ENCODE measurements at regions not wholly inside any gene's neighbourhood (a gene's known extent, or its start where the extent isn't known, plus 50 kb on each side); places are given as distances from the start of the nearest gene placed in this dataset.
"Not testable (repeated sequence)": the region's sequence is repeated elsewhere in the genome, so short reads cannot be mapped to it uniquely, and the experiment has no call there.

DNA sequence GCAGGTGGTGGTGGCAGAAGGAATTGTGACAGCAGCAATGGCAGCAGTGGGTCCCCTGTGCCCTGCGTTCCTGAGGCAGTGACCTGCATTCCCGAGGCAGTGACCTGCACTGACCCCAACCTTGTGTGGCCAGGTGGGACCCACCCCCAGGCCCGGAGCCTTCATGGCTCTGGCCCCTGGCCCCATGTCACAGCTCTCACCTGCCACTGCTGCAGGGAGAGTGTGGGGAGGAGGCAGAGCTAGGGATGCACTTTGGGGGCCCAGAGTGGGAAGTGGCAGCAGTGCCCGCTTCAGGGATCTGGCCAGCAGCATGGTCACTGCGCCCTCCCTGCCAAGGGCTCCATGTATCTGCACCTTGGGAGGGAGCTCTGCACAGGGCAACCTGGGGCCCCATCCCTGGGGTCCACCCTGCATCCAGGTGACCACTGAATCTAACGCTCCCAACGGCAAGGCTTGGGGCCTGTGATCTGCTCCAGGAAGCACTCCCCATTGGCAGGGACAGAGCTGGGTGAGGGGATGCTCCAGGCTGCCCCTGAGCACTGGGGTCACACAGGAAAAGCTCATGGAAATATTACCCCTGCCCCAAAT lies 618.6 kb downstream of the RWDD3 start:
- no peak for DNase-seq (ENCODE audit: extremely low read depth, low read depth)

DNA sequence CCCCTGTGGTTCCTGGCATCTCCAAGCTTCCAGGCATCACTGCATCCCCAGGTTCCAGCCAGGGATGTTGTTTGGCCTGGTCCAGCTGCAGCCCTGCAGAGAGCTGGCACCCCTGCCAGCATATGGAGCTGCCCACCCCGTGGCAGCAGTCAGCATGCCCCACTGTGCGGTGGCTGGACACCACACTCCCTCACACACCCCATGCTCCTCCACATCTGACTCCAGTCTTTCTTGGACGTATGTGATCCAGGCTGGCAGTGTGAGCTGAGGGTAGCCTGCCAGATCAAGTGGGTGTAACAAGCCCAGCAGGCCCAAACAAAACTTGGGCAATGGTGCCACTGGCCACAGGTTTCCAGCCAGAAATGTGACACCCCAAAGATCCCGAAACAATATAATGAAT lies 620.4 kb downstream of the RWDD3 start:
- DNase-seq (ENCODE audit: extremely low read depth, low read depth), result no peak

GRCh38 chr1:95863086-95863485 lies 629.1 kb downstream of the RWDD3 start:
- no peak for DNase-seq (ENCODE audit: extremely low read depth, low read depth)

GRCh38 chr1:95865769-95866168 lies 631.8 kb downstream of the RWDD3 start:
- no peak for DNase-seq (ENCODE audit: extremely low read depth, low read depth)

GRCh38 chr1:95876276-95876675 lies 642.3 kb downstream of the RWDD3 start:
- no peak for DNase-seq (ENCODE audit: extremely low read depth, low read depth)

GRCh38 chr1:95879498-95880050 lies 645.6 kb downstream of the RWDD3 start:
- DNase-seq (ENCODE audit: extremely low read depth, low read depth), result no peak

DNA sequence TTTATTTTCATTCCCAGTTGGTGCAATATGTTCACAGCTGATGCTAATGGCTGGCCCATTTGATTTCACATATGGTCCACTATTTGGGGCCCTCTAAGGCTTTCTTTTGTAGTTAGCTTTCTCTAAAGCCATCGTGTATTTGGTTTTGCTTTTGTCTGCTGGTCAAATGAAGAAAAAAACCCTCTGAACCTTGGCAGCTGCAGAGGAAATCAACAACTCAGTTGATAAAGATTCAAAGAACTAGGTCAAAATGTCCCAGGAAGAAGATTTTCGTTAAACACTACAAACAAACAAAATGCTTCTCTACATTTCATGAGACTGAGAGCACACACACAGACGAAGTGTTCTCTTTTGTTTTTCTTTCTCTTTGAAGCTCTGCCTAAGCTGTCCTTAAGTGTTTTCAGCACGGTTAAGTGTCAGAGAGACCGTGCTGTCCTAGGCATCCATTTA lies 655.0 kb downstream of the RWDD3 start:
- no peak for DNase-seq (ENCODE audit: extremely low read depth, low read depth)

- no peak for DNase-seq (ENCODE audit: extremely low read depth, low read depth)
These were observed 655.4 kb downstream of the RWDD3 start for GRCh38 chr1:95889400-95889799.

- no peak for DNase-seq (ENCODE audit: extremely low read depth, low read depth)
These were observed 659.9 kb downstream of the RWDD3 start for GRCh38 chr1:95893921-95894320.

DNA sequence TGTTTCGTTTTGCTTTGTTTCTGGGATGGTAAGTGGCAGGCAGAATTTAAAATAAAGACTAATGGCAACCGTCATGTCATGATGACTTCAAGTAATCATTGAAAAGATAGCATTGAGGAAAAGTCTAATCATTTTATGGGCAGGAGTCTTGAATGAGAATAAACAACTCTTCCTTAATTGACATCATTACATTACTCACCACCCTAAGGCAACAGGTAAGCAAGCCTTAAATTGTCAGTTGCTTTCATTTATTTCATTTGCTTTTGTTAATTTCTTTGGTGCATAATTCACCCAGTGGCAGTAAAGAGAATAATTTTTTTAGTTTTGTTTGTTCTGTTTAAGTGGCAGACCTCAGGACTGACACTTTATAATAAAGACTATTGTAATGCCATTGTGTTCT lies 669.0 kb downstream of the RWDD3 start:
- no peak for DNase-seq (ENCODE audit: extremely low read depth, low read depth)

DNA sequence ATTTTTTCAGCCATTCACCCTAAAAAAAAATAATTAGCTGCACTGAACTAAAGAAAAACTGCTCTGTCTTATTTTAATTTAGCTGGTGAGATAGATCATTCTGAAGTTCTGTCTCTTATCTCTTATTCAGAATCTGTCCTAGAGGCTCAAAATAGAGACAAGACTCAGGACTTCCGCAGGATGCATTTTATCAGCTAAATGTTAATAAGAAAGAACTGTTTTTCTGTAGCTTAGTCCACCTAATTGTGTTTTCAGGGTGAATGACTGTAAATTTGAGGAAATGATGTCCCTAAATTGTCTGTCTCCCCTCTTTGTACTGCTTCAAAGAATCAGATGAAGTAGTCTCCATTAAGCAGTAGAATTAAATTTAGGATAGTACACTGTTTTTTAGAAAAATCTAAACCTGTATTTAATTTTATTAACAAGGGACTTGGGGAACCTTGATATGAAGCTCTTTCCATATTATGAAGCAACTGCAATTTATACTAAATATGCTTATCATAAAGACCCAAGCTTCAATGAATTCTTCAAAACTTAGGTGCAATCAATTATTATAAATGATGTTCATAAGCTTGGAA lies 671.9 kb downstream of the RWDD3 start:
- no peak for DNase-seq (ENCODE audit: extremely low read depth, low read depth)

DNA sequence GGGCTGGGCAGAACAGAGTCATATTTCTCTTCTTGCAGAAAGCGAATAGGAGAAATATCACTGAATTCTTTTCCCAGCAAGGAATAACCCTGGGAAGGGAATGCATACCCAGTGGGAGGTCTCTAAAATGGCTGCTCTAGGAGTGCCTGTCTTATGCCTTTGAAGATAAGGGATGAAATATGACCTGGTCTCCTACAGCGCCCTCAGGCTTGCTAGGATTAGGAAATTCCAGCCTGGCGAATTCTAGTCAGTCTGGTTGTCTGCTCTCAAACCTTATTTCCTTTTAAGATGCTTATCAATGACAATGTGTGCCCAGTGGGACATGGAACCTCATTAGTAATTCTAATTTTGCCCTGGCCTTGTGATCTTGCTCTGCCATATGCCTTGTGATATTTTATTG lies 677.7 kb downstream of the RWDD3 start:
- not testable (repeated sequence) for DNase-seq (ENCODE audit: extremely low read depth, low read depth)

DNA sequence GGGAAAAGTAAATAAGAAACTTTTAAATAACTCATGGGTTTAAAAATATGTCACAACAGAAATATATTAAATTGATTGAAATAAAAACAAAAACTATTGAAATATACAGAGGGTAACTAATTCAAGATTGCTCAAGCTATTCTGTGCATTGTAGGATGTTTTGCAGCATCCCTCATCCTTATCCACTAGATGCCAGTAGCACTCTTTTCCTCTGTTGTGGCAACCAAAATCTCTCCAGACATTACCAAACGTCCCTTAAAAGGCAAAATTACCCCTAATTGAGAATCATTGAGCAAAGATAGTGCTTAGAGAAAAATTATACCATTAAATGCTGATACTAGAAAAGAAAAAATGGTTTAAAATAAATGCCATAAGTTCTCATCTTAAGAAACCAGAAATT lies 682.6 kb downstream of the RWDD3 start:
- no peak for DNase-seq (ENCODE audit: extremely low read depth, low read depth)

DNA sequence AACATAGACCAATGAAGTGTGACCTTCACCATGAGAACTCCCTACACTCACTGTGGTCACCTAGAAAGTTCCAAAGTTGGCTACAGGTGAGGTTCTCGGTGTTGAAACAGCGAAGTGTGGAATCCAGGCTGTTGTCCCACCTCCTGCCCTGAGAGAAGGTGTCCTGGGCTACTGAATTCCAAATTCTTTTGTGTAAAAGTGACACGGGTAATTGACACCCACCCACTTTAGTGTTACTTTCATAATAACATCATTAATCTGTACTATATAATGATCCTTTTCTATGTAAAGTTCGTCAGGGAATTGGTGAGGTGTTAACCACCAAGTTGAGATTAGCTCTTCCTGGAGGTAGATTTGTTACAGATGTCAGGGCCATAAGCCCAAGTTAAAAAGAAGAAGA lies 690.7 kb downstream of the RWDD3 start:
- no peak for DNase-seq (ENCODE audit: extremely low read depth, low read depth)

- DNase-seq (ENCODE audit: extremely low read depth, low read depth), result no peak
These were observed 692.3 kb downstream of the RWDD3 start for GRCh38 chr1:95926331-95926730.

DNA sequence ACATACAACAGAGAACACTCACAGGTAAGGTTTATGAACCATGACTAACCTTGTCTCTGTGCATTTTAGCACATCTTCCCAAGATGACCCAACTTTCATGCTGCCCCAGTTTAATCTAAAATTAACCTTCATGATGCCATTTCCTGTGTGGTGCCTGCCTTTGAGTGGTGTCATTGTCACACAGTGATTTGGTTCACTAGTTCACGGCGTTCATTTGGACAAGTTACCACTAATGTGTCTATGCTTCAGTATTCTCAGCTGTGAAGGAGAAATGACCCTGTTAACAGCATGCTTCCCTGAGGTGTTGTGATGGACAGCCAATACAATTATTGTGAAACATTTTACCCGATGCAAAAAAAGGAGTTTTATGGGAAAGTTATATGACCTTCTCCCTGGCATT lies 693.1 kb downstream of the RWDD3 start:
- no peak for DNase-seq (ENCODE audit: extremely low read depth, low read depth)

DNA sequence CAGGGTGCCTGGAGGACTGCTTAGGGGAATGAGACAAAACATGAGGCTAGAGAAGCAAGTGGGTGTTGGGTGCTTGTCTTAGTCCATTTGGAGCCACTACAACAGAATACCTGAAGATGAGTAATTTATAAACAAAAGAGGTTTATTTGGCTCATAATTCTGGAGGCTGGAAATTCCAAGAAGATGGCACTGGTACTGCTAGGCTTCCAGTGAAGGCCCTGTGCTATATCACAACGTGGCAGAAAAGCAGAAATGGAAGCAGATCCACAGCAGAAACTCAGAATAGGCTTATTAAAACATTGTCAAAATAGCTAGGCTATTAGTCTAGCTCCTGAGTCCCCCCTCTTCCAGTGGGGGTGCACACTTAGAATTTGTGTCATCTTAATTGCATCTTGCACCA lies 701.7 kb downstream of the RWDD3 start:
- DNase-seq (ENCODE audit: extremely low read depth, low read depth), result no peak

- no peak for DNase-seq (ENCODE audit: extremely low read depth, low read depth)
These were observed 707.2 kb downstream of the RWDD3 start for GRCh38 chr1:95941121-95941798.

DNA sequence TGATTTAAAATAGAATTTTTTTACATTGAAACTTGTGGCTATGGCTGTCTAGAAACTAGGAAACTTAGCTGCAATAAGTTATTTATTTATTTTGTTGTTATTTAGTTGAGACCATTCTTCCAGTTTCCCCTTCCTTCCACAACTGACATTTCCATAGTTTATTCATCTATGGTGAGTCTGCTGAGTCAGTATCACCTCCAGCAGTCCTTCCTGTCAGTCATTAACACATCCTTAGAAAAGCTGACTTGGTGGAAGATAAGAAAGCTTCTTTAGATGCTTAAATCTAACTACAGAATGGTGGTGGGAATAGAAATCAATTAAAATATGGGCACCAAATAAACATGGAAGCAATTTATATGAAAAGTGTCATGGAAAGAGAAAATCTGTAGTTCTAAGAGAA lies 714.0 kb downstream of the RWDD3 start:
- DNase-seq (ENCODE audit: extremely low read depth, low read depth), result no peak

DNA sequence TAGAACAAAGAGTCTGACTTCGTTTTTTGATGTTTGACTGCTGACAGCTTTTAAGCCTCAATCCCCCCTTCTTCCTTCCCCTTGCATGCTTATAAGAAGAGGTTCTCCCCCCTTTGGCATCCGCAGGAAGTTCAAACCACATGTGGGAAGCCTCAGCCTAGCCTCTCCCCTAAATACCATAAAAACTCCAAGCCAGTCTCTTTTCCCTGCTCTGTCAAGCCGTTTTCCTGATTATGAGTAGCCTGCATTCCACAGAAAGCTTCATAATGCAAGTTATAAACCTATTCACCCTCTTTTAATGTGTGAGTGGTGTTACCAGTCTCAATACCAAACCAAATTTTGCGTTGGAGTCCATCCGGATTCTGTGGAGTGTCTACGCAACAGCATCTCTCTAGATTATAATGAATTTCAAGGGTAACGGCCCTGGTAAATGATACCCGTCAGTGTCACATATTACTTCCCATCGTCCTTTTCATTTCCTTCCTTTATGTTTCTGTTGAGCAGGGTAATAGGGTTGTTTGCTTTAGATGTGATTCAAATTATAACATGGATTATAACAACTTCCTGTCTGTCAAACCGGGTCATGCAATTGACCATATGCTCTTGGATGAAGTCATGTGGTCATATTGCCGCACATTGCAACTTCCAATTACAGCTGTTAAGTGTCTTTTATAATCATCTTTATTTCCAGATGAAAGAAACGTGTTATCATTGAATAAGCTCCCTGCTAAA lies 717.5 kb downstream of the RWDD3 start:
- no peak for DNase-seq (ENCODE audit: extremely low read depth, low read depth)

GRCh38 chr1:95953015-95953414 lies 719.0 kb downstream of the RWDD3 start:
- no peak for DNase-seq (ENCODE audit: extremely low read depth, low read depth)
